ENCODE measurements at regions not wholly inside any gene's neighbourhood (a gene's known extent, or its start where the extent isn't known, plus 50 kb on each side); places are given as distances from the start of the nearest gene placed in this dataset.
"Not testable (repeated sequence)": the region's sequence is repeated elsewhere in the genome, so short reads cannot be mapped to it uniquely, and the experiment has no call there.

GRCh38 chr5:92267830-92268229, 884.7 kb upstream of the ARRDC3 start:
- Histone ChIP-seq H3K4me3 (no peak overlapping the region), H3K27ac (no peak overlapping the region), H3K36me3 (no peaks in the 10 kb centered on the region), H3K27me3 (no peaks in the 10 kb centered on the region), H3K9me3 (no peaks in the 10 kb centered on the region), H3K4me1 (no peaks in the 10 kb centered on the region)
- DNase-seq (no peak), ATAC-seq (peak in 1 of 4 donors; percentile 36)
- intact Hi-C loops (cut with DNase I), result no loop called here
- no peak for TF ChIP-seq CTCF (IDR thresholded peaks at IDR 0.05)
- no peak for TF ChIP-seq POLR2A (IDR thresholded peaks at IDR 0.05)
- 83 to 94% (median 86%) methylated on average over 4 of the region's 4 CpGs for WGBS, 4 donors

- Histone ChIP-seq H3K36me3 (no peaks in the 10 kb centered on the region), H3K4me3 (no peak overlapping the region), H3K4me1 (no peaks in the 10 kb centered on the region), H3K27ac (no peak overlapping the region), H3K27me3 (no peaks in the 10 kb centered on the region), H3K9me3 (no peaks in the 10 kb centered on the region)
- 63 to 94% (median 84%) methylated on average over 3 of the region's 3 CpGs for WGBS, 4 donors
- no peak for TF ChIP-seq POLR2A (IDR thresholded peaks at IDR 0.05)
- TF ChIP-seq CTCF (IDR thresholded peaks at IDR 0.05), result no peak
- no peak for DNase-seq
- intact Hi-C loops (cut with DNase I), result no loop called here
- no peak for ATAC-seq
Measured at GRCh38 chr5:92265804-92266203, 882.7 kb upstream of the ARRDC3 start.

GRCh38 chr5:92255605-92256004, 872.5 kb upstream of the ARRDC3 start:
- intact Hi-C loops (cut with DNase I); H3K4me3 ChIP-seq; H3K36me3 ChIP-seq; H3K4me1 ChIP-seq; ATAC-seq; DNase-seq; H3K9me3 ChIP-seq; H3K27me3 ChIP-seq; H3K27ac ChIP-seq: not testable (repeated sequence)

GRCh38 chr5:92248518-92248917, 865.4 kb upstream of the ARRDC3 start:
- H3K4me1 ChIP-seq, result no peaks in the 10 kb centered on the region
- ATAC-seq (no peak), DNase-seq (no peak)
- H3K36me3 ChIP-seq, result no peaks in the 10 kb centered on the region
- intact Hi-C loops (cut with DNase I), result no loop called here
- peaks cover 0 to 24% (median 8%) of the 10 kb centered on the region in 12 donors for H3K9me3 ChIP-seq
- no peak overlapping the region for H3K4me3 ChIP-seq
- no peak overlapping the region for H3K27ac ChIP-seq
- 76 to 84% (median 81%) methylated on average over 5 to 6 of the region's 6 CpGs for WGBS, 4 donors
- no peaks in the 10 kb centered on the region for H3K27me3 ChIP-seq
- TF ChIP-seq CTCF (IDR thresholded peaks at IDR 0.05), result no peak
- no peak for TF ChIP-seq POLR2A (IDR thresholded peaks at IDR 0.05)

- ATAC-seq, result no peak
Measured at GRCh38 chr5:92242170-92242569, 859.1 kb upstream of the ARRDC3 start.

More at GRCh38 chr5:92242170-92242569, 859.1 kb upstream of the ARRDC3 start:
- TF ChIP-seq POLR2A (IDR thresholded peaks at IDR 0.05) (no peak), CTCF (IDR thresholded peaks at IDR 0.05) (no peak)
- no peaks in the 10 kb centered on the region for H3K4me1 ChIP-seq
- intact Hi-C loops (cut with DNase I), result no loop called here
- no peak overlapping the region for H3K27ac ChIP-seq
- H3K27me3 ChIP-seq, result no peaks in the 10 kb centered on the region
- H3K36me3 ChIP-seq, result no peaks in the 10 kb centered on the region
- H3K9me3 ChIP-seq, result no peaks in the 10 kb centered on the region
- DNase-seq, result no peak
- no peak overlapping the region for H3K4me3 ChIP-seq

All from heart left ventricle (tissue), 16 donors.